SK-N-SH treated with all-trans-retinoic acid at 6 μM for 48 hours (cell line): ENCODE measurements at regions not wholly inside any gene's neighbourhood (a gene's known extent, or its start where the extent isn't known, plus 50 kb on each side); places are given as distances from the start of the nearest gene placed in this dataset.

Source experiments
- ATAC-seq: fragments of 200-7000 bp; cut with Tn5 transposase; 3 replicates; pipeline ENCODE4 v1.9.1; 2020; ENCODE audit warnings: mild to moderate bottlenecking, moderate library complexity
- ARNTL ChIP-seq: fragments of 450-650 bp; formaldehyde crosslinking; IDR thresholded peaks from 2 replicates; pipeline ENCODE4 v1.5.0; 2020; ENCODE audit warnings: low read depth, mild to moderate bottlenecking, moderate library complexity, borderline replicate concordance
- BACH2 ChIP-seq: fragments of 250-450 bp; sonication (Bioruptor Pico); IDR thresholded peaks from 2 replicates; pipeline ENCODE4 v1.9.0; 2021; ENCODE audit warnings: mild to moderate bottlenecking, borderline replicate concordance
- CREB5 ChIP-seq: fragments of 250-450 bp; sonication (Bioruptor Pico); IDR thresholded peaks from 2 replicates; pipeline ENCODE4 v1.5.1; 2020; ENCODE audit warnings: low read depth, mild to moderate bottlenecking, moderate library complexity
- CSDC2 ChIP-seq: fragments of 250-450 bp; sonication (Bioruptor Pico); IDR thresholded peaks from 2 replicates; pipeline ENCODE4 v1.5.0; 2020; ENCODE audit warnings: mild to moderate bottlenecking, moderate library complexity
- CSRNP3 ChIP-seq: fragments of 250-450 bp; sonication (Bioruptor Pico); IDR thresholded peaks from 2 replicates; pipeline ENCODE4 v1.5.1; 2021; ENCODE audit warnings: mild to moderate bottlenecking, moderate library complexity
- ESRRG ChIP-seq: fragments of 250-450 bp; sonication (Bioruptor Pico); IDR thresholded peaks from 2 replicates; pipeline ENCODE4 v1.6.1; 2021; ENCODE audit warnings: mild to moderate bottlenecking
- GLIS3 ChIP-seq: fragments of 250-450 bp; sonication (Bioruptor Pico); IDR thresholded peaks from 2 replicates; pipeline ENCODE4 v1.5.0; 2020; ENCODE audit warnings: mild to moderate bottlenecking, moderate library complexity
- ISL1 ChIP-seq: fragments of 250-450 bp; sonication (Bioruptor Pico); IDR thresholded peaks from 2 replicates; pipeline ENCODE4 v2.1.2; 2022; ENCODE audit warnings: mild to moderate bottlenecking, moderate library complexity
- PATZ1 ChIP-seq: fragments of 250-450 bp; sonication (Bioruptor Pico); IDR thresholded peaks from 2 replicates; pipeline ENCODE4 v1.8.0; 2020; ENCODE audit warnings: mild to moderate bottlenecking, moderate library complexity, borderline replicate concordance
- POU6F1 ChIP-seq: fragments of 250-450 bp; sonication (Bioruptor Pico); IDR thresholded peaks from 2 replicates; pipeline ENCODE4 v1.8.0; 2021; ENCODE audit warnings: low read depth, mild to moderate bottlenecking, moderate library complexity, borderline replicate concordance
- PPARA ChIP-seq: fragments of 250-450 bp; sonication (Bioruptor Pico); IDR thresholded peaks from 2 replicates; pipeline ENCODE4 v1.5.0; 2020; ENCODE audit warnings: mild to moderate bottlenecking, borderline replicate concordance
- RARB ChIP-seq: fragments of 250-450 bp; sonication (Bioruptor Pico); IDR thresholded peaks from 2 replicates; pipeline ENCODE4 v1.8.0; 2021; ENCODE audit warnings: mild to moderate bottlenecking, moderate library complexity
- SNAI2 ChIP-seq: fragments of 250-450 bp; sonication (Bioruptor Pico); IDR thresholded peaks from 2 replicates; pipeline ENCODE4 v1.5.0; 2020; ENCODE audit warnings: mild to moderate bottlenecking, moderate library complexity
- TCF4 ChIP-seq: fragments of 250-450 bp; sonication (Bioruptor Pico); IDR thresholded peaks from 2 replicates; pipeline ENCODE4 v1.8.0; 2021; ENCODE audit warnings: mild to moderate bottlenecking, moderate library complexity, borderline replicate concordance
- TOX ChIP-seq: fragments of 250-450 bp; sonication (Bioruptor Pico); IDR thresholded peaks from 2 replicates; pipeline ENCODE4 v1.8.0; 2021; ENCODE audit warnings: mild to moderate bottlenecking, moderate library complexity, borderline replicate concordance
- TSHZ2 ChIP-seq: fragments of 250-450 bp; sonication (Bioruptor Pico); IDR thresholded peaks from 2 replicates; pipeline ENCODE4 v1.5.0; 2020; ENCODE audit warnings: mild to moderate bottlenecking, moderate library complexity
- ZC3H10 ChIP-seq: fragments of 250-450 bp; sonication (Bioruptor Pico); IDR thresholded peaks from 2 replicates; pipeline ENCODE4 v1.5.1; 2021; ENCODE audit warnings: mild to moderate bottlenecking, moderate library complexity
- ZFP3 ChIP-seq: fragments of 250-450 bp; sonication (Bioruptor Pico); IDR thresholded peaks from 2 replicates; pipeline ENCODE4 v1.5.0; 2020; ENCODE audit warnings: mild to moderate bottlenecking, moderate library complexity
- ZNF70 ChIP-seq: fragments of 450-650 bp; formaldehyde crosslinking; IDR thresholded peaks from 2 replicates; pipeline ENCODE4 v1.5.0; 2020; ENCODE audit warnings: mild to moderate bottlenecking, moderate library complexity
- ZNF8 ChIP-seq: fragments of 450-650 bp; formaldehyde crosslinking; IDR thresholded peaks from 2 replicates; pipeline ENCODE4 v1.5.0; 2020; ENCODE audit warnings: mild to moderate bottlenecking, moderate library complexity

GRCh38 chr2:102950371-102950946 is 188.6 kb downstream of the TMEM182 start:
- no peak for TF ChIP-seq RARB
- TF ChIP-seq TCF4 (CRISPR knock-in tag): no peak
- no peak for TF ChIP-seq CSRNP3 (CRISPR knock-in tag)
- no peak for TF ChIP-seq CREB5 (CRISPR knock-in tag)
- no peak for TF ChIP-seq CSDC2
- TF ChIP-seq TOX: no peak
- TF ChIP-seq ZFP3 (CRISPR knock-in tag): no peak
- ATAC-seq: no peak

GRCh38 chr2:102951249-102951648 is 189.4 kb downstream of the TMEM182 start:
- no peak for TF ChIP-seq CSRNP3 (CRISPR knock-in tag)
- no peak for TF ChIP-seq TSHZ2 (CRISPR knock-in tag)
- no peak for TF ChIP-seq ZFP3 (CRISPR knock-in tag)
- no peak for TF ChIP-seq CSDC2
- TF ChIP-seq PATZ1 (CRISPR knock-in tag): no peak
- TF ChIP-seq BACH2: no peak
- TF ChIP-seq ZNF70 (CRISPR knock-in tag): no peak
- no peak for TF ChIP-seq POU6F1 (CRISPR knock-in tag)
- TF ChIP-seq ESRRG: no peak
- no peak for TF ChIP-seq PPARA (CRISPR knock-in tag)
- no peak for TF ChIP-seq SNAI2 (CRISPR knock-in tag)
- TF ChIP-seq GLIS3 (CRISPR knock-in tag): no peak
- TF ChIP-seq ZC3H10 (CRISPR knock-in tag): no peak
- TF ChIP-seq ARNTL: no peak
- TF ChIP-seq, all 23 proteins: peak for 0
- no peak for ATAC-seq

GRCh38 chr2:102967451-102967850 is 205.6 kb downstream of the TMEM182 start:
- peak; percentile 94 for ATAC-seq
- TF ChIP-seq CSDC2: no peak
- TF ChIP-seq PPARA (CRISPR knock-in tag): no peak
- no peak for TF ChIP-seq ZNF8 (CRISPR knock-in tag)
- no peak for TF ChIP-seq TOX
- TF ChIP-seq CREB5 (CRISPR knock-in tag): no peak
- no peak for TF ChIP-seq ARNTL
- no peak for TF ChIP-seq SNAI2 (CRISPR knock-in tag)
- TF ChIP-seq TSHZ2 (CRISPR knock-in tag): peak; percentile 71
- no peak for TF ChIP-seq GLIS3 (CRISPR knock-in tag)
- peak; percentile 61 for TF ChIP-seq ISL1 (CRISPR knock-in tag)
- TF ChIP-seq ZC3H10 (CRISPR knock-in tag): no peak
- no peak for TF ChIP-seq ZFP3 (CRISPR knock-in tag)
- no peak for TF ChIP-seq CSRNP3 (CRISPR knock-in tag)
